ENCODE measurements at regions not wholly inside any gene's neighbourhood (a gene's known extent, or its start where the extent isn't known, plus 50 kb on each side); places are given as distances from the start of the nearest gene placed in this dataset.

- TF ChIP-seq, protein P1, sequence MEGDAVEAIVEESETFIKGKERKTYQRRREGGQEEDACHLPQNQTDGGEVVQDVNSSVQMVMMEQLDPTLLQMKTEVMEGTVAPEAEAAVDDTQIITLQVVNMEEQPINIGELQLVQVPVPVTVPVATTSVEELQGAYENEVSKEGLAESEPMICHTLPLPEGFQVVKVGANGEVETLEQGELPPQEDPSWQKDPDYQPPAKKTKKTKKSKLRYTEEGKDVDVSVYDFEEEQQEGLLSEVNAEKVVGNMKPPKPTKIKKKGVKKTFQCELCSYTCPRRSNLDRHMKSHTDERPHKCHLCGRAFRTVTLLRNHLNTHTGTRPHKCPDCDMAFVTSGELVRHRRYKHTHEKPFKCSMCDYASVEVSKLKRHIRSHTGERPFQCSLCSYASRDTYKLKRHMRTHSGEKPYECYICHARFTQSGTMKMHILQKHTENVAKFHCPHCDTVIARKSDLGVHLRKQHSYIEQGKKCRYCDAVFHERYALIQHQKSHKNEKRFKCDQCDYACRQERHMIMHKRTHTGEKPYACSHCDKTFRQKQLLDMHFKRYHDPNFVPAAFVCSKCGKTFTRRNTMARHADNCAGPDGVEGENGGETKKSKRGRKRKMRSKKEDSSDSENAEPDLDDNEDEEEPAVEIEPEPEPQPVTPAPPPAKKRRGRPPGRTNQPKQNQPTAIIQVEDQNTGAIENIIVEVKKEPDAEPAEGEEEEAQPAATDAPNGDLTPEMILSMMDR (IDR thresholded peaks at IDR 0.05; ENCODE audit: unreplicated experiment in 3 of 3), result no peak
- Mint-ChIP-seq H3K27me3 (ENCODE audit: low read depth) (no peaks in the 10 kb centered on the region), H3K27ac (no peak overlapping the region), H3K9me3 (no peaks in the 10 kb centered on the region), H3K4me1 (no peaks in the 10 kb centered on the region), H3K4me3 (no peak overlapping the region), H3K36me3 (ENCODE audit: low read depth) (no peaks in the 10 kb centered on the region)
Measured at GRCh38 chr20:10946124-10946880, 272.5 kb upstream of the JAG1 start.

DNA sequence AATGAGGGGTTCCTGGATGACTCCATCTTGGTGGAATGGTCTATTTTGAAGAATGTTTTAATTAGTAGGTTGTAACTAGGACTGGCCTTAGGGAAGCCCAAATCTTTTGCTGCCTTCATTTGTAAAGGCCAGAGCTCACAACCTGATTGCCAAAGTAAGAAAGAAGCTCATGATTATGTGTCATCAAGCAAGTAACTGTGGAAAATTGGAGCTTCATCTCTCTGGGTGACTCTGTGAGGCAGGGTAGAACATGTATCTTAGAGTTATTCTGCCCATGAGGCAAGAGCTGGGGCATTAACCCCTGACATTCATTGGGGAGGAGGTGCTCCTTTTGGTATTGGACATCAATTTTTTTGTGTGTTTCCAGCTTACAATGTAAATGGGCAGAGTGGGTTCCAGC is 273.9 kb upstream of the JAG1 start:
- TF ChIP-seq, protein P1 (IDR thresholded peaks at IDR 0.05; ENCODE audit: unreplicated experiment in 3 of 3), result no peak
- Mint-ChIP-seq H3K4me3 (no peak overlapping the region), H3K27me3 (ENCODE audit: low read depth) (peaks cover 3% of the 10 kb centered on the region), H3K4me1 (no peaks in the 10 kb centered on the region), H3K9me3 (no peaks in the 10 kb centered on the region), H3K27ac (no peak overlapping the region), H3K36me3 (ENCODE audit: low read depth) (no peaks in the 10 kb centered on the region)

DNA sequence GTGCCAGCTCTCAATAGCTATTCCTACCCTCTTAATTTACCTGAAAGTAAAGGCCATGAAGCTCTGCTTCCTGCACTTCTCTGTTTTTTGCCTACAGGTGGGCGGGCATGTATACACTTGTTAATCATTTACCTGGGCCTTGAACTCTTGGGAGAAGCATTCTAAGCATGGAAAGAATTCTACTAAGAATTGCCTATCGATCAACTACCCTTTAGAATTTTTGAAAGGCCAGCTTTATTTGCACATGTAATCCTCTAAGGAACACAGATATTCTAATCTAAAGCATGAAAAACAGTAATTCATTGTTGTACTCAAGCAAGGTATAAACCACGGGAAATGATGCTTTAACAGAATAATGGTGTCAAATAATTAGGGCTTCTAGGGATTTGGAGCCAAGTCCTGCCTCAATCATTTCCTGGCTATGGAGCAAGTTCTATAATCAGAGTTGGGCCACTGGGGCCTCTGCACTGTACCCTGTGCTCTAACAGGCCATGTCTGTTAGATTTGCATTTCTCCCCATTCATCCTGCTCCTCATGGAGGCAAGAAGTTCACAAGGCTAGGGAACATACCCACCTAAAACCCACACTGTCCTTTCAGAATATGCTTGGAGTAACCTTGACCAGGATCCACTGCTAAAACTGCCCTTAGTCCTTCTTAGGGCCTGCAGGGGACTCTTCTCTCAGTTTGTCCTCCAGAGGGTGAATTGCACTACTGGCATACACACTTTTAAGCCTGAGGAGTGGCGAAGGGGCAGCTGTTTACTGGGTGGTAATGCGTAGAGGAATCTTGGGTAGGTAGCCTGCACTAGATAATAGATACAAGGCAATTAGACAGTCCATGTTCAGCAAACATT is 276.4 kb upstream of the JAG1 start:
- Mint-ChIP-seq H3K36me3 (ENCODE audit: low read depth) (no peaks in the 10 kb centered on the region), H3K4me1 (no peaks in the 10 kb centered on the region), H3K27ac (no peak overlapping the region), H3K9me3 (no peaks in the 10 kb centered on the region), H3K4me3 (no peak overlapping the region), H3K27me3 (ENCODE audit: low read depth) (peaks cover 3% of the 10 kb centered on the region)
- TF ChIP-seq, protein P1 (IDR thresholded peaks at IDR 0.05; ENCODE audit: unreplicated experiment in 3 of 3), result no peak

DNA sequence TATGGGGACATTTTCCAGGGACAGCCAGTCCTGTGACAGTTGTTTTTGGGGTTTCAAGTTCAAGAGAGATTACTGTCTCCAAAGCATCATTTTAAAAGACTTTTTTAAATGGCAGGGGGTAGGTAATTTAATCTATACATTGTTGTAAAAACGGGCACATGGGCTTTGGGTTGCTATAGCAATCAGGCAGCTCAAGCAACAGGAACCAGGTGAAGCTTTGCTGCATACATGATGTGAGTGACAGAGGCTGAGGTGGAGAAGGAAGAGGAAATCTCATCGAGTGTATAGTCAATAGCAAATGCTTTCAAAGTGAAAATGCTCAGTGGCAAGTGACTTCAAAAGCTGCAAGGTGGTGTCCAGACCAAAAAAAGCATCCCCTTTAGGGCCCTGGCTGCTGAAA is 277.4 kb upstream of the JAG1 start:
- Mint-ChIP-seq H3K4me3 (no peak overlapping the region), H3K9me3 (no peaks in the 10 kb centered on the region), H3K4me1 (no peaks in the 10 kb centered on the region), H3K27ac (no peak overlapping the region), H3K27me3 (ENCODE audit: low read depth) (peaks cover 3% of the 10 kb centered on the region), H3K36me3 (ENCODE audit: low read depth) (no peaks in the 10 kb centered on the region)
- TF ChIP-seq, protein P1 (IDR thresholded peaks at IDR 0.05; ENCODE audit: unreplicated experiment in 3 of 3), result no peak

- no peaks in the 10 kb centered on the region for H3K36me3 Mint-ChIP-seq (ENCODE audit: low read depth)
- H3K4me3 Mint-ChIP-seq, result no peak overlapping the region
- H3K4me1 Mint-ChIP-seq, result no peaks in the 10 kb centered on the region
- H3K27ac Mint-ChIP-seq, result no peak overlapping the region
- TF ChIP-seq, protein P1 (IDR thresholded peaks at IDR 0.05; ENCODE audit: unreplicated experiment in 3 of 3), result no peak
- no peaks in the 10 kb centered on the region for H3K9me3 Mint-ChIP-seq
- H3K27me3 Mint-ChIP-seq (ENCODE audit: low read depth), result peaks cover 3% of the 10 kb centered on the region
Measured at GRCh38 chr20:10951904-10952303, 278.1 kb upstream of the JAG1 start.

All from nephron (organoid).